IMR-90 (cell line): ENCODE measurements at regions not wholly inside any gene's neighbourhood (a gene's known extent, or its start where the extent isn't known, plus 50 kb on each side); places are given as distances from the start of the nearest gene placed in this dataset.

ENCODE experiments used
- BHLHE40 ChIP-seq: fragments of 150-350 bp; IDR thresholded peaks from 2 replicates; pipeline ENCODE4 v1.6.1; 2016; ENCODE audit warnings: mild to moderate bottlenecking, low read depth, low read length
- CEBPB ChIP-seq: IDR thresholded peaks from 2 replicates; pipeline ENCODE4 v1.6.1; 2012; ENCODE audit warnings: low read depth, low read length, improper control_type of control experiment
- CHD1 ChIP-seq: IDR thresholded peaks from 2 replicates; pipeline ENCODE4 v1.6.1; 2012; ENCODE audit warnings: low read depth, low read length, improper control_type of control experiment
- FOS ChIP-seq: fragments of 150-350 bp; IDR thresholded peaks from 2 replicates; pipeline ENCODE4 v1.6.1; 2016; ENCODE audit warnings: low read depth, low read length
- MAZ ChIP-seq: IDR thresholded peaks from 2 replicates; pipeline ENCODE4 v1.6.1; 2012; ENCODE audit warnings: low read depth, mild to moderate bottlenecking, low read length, improper control_type of control experiment, moderate library complexity, borderline replicate concordance
- MXI1 ChIP-seq: IDR thresholded peaks from 2 replicates; pipeline ENCODE4 v1.6.1; 2012; ENCODE audit warnings: low read depth, mild to moderate bottlenecking, low read length, moderate library complexity, borderline replicate concordance
- NFE2L2 ChIP-seq: fragments of 150-350 bp; IDR thresholded peaks from 2 replicates; pipeline ENCODE4 v1.6.1; 2016; ENCODE audit warnings: low read depth, mild to moderate bottlenecking, low read length
- POLR2A ChIP-seq: IDR thresholded peaks from 2 replicates; pipeline ENCODE4 v1.6.1; 2012; ENCODE audit warnings: mild to moderate bottlenecking, low read depth, low read length
- RAD21 ChIP-seq: IDR thresholded peaks from 2 replicates; pipeline ENCODE4 v1.6.1; 2012; ENCODE audit warnings: low read length, improper control_type of control experiment
- RFX5 ChIP-seq: IDR thresholded peaks from 2 replicates; pipeline ENCODE4 v1.8.0; 2012; ENCODE audit warnings: low read depth, mild to moderate bottlenecking, low read length, moderate library complexity
- SMC3 ChIP-seq: fragments of 150-350 bp; IDR thresholded peaks from 2 replicates; pipeline ENCODE4 v1.6.1; 2016; ENCODE audit warnings: low read depth, mild to moderate bottlenecking, antibody characterized with exemption, low read length, moderate library complexity
- TF ChIP-seq, protein P1 (sequence below): conservative IDR thresholded peaks from 2 replicates; pipeline ENCODE4 v1.5.1; 2012; ENCODE audit warnings: mild to moderate bottlenecking, low read depth, low read length, improper control_type of control experiment
- TF ChIP-seq, protein P2 (sequence below): fragments of 150-350 bp; IDR thresholded peaks from 2 replicates; pipeline ENCODE4 v1.6.1; 2017; ENCODE audit warnings: mild to moderate bottlenecking, antibody characterized with exemption, low read length, low read depth

DNA sequence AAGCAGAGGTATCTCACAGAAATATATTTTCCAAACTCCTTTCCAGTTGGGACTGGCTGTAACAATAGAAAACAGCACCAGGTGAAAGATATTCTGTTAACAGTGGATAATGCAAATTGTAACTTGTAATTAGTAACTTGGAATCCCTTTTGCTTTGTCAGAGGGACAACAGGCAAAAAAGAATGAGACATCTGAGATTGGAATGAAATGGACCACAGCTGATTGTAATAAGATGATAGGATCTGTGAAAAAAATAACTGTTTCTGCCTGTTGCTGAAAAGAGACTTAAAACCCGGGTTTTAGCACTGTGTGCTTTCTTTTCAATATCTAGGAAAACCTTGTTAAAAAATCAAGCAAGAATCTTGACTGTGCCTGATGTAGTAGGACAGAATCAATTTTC lies 655.7 kb downstream of the METTL15 start:
- TF ChIP-seq RFX5: no peak
- TF ChIP-seq, protein P1, sequence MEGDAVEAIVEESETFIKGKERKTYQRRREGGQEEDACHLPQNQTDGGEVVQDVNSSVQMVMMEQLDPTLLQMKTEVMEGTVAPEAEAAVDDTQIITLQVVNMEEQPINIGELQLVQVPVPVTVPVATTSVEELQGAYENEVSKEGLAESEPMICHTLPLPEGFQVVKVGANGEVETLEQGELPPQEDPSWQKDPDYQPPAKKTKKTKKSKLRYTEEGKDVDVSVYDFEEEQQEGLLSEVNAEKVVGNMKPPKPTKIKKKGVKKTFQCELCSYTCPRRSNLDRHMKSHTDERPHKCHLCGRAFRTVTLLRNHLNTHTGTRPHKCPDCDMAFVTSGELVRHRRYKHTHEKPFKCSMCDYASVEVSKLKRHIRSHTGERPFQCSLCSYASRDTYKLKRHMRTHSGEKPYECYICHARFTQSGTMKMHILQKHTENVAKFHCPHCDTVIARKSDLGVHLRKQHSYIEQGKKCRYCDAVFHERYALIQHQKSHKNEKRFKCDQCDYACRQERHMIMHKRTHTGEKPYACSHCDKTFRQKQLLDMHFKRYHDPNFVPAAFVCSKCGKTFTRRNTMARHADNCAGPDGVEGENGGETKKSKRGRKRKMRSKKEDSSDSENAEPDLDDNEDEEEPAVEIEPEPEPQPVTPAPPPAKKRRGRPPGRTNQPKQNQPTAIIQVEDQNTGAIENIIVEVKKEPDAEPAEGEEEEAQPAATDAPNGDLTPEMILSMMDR: no peak
- TF ChIP-seq RAD21: no peak
- TF ChIP-seq BHLHE40: no peak
- no peak for TF ChIP-seq CHD1
- TF ChIP-seq POLR2A: no peak
- TF ChIP-seq, protein P2, sequence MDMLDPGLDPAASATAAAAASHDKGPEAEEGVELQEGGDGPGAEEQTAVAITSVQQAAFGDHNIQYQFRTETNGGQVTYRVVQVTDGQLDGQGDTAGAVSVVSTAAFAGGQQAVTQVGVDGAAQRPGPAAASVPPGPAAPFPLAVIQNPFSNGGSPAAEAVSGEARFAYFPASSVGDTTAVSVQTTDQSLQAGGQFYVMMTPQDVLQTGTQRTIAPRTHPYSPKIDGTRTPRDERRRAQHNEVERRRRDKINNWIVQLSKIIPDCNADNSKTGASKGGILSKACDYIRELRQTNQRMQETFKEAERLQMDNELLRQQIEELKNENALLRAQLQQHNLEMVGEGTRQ: no peak
- TF ChIP-seq FOS: no peak
- no peak for TF ChIP-seq NFE2L2
- no peak for TF ChIP-seq MXI1
- no peak for TF ChIP-seq SMC3
- no peak for TF ChIP-seq CEBPB
- no peak for TF ChIP-seq MAZ
